HCT116 (cell line): ENCODE measurements at regions not wholly inside any gene's neighbourhood (a gene's known extent, or its start where the extent isn't known, plus 50 kb on each side); places are given as distances from the start of the nearest gene placed in this dataset.

Source experiments
- CEBPB ChIP-seq: IDR thresholded peaks from 2 replicates; pipeline ENCODE4 v1.6.1; 2012; ENCODE audit warnings: low read depth
- CTCF ChIP-seq, 3 experiments: fragments of 200-600 bp in 1 of 3; sonication (generic) in 1 of 3; IDR thresholded peaks in 2 of 3; conservative IDR thresholded peaks in 1 of 3; 2 replicates each; pipeline ENCODE4 v1.5.1; 2012 to 2017; ENCODE audit warnings: low read depth in 2 of 3, low read length in 2 of 3, antibody characterized with exemption in 1 of 3, borderline replicate concordance in 1 of 3, control low read depth in 1 of 3, mild to moderate bottlenecking in 1 of 3, mixed read lengths in 1 of 3, mixed run types in 1 of 3, moderate library complexity in 1 of 3; ENCODE audit not compliant: insufficient read depth in 1 of 3
- ELF1 ChIP-seq: IDR thresholded peaks from 2 replicates; pipeline ENCODE4 v1.6.1; 2012; ENCODE audit warnings: low read depth, borderline replicate concordance
- EZH2phosphoT487 ChIP-seq: fragments of 200-600 bp; IDR thresholded peaks from 2 replicates; pipeline ENCODE4 v1.6.1; 2018; ENCODE audit warnings: antibody characterized with exemption, borderline replicate concordance
- JUND ChIP-seq: IDR thresholded peaks from 2 replicates; pipeline ENCODE4 v1.6.1; 2012
- MAX ChIP-seq: IDR thresholded peaks from 2 replicates; pipeline ENCODE4 v1.6.1; 2012
- POLR2AphosphoS5 ChIP-seq: IDR thresholded peaks from 2 replicates; pipeline ENCODE4 v1.6.1; 2011; ENCODE audit warnings: mild to moderate bottlenecking, low read depth, low read length, moderate library complexity
- SRF ChIP-seq: IDR thresholded peaks from 2 replicates; pipeline ENCODE4 v1.6.1; 2012; ENCODE audit warnings: low read depth
- YY1 ChIP-seq: IDR thresholded peaks from 2 replicates; pipeline ENCODE4 v1.6.1; 2011; ENCODE audit warnings: low read length, low read depth, moderate library complexity, mild to moderate bottlenecking; ENCODE audit not compliant: insufficient replicate concordance; ENCODE audit errors: extremely low read depth

- TF ChIP-seq ELF1 (no peak), POLR2AphosphoS5 (no peak), JUND (no peak), CTCF (IDR thresholded peaks at IDR 0.05 in 2 of 3, conservative IDR thresholded peaks at IDR 0.05 in 1 of 3; ENCODE audit: borderline replicate concordance in 1 of 3, insufficient read depth in 1 of 3, low read depth in 2 of 3, low read length in 2 of 3) (no peak), YY1 (no peak), EZH2phosphoT487 (no peak), SRF (no peak), MAX (no peak), CEBPB (no peak)
Measured at GRCh38 chr1:95301614-95302013, 67.6 kb downstream of the RWDD3 start.
